HepG2 (cell line): ENCODE measurements at regions not wholly inside any gene's neighbourhood (a gene's known extent, or its start where the extent isn't known, plus 50 kb on each side); places are given as distances from the start of the nearest gene placed in this dataset.

Source experiments
- ATRX ChIP-seq: sonication (generic); formaldehyde crosslinking; IDR thresholded peaks from 2 replicates; pipeline ENCODE4 v1.4.0; 2020; ENCODE audit warnings: missing genetic modification reagents, borderline replicate concordance
- CSRNP2 ChIP-seq: sonication (generic); formaldehyde crosslinking; conservative IDR thresholded peaks from 2 replicates; pipeline ENCODE4 v1.8.0; 2022; ENCODE audit warnings: low read depth, missing genetic modification reagents
- HMG20A ChIP-seq: IDR thresholded peaks from 2 replicates; pipeline ENCODE4 v1.6.1; 2016; ENCODE audit warnings: borderline replicate concordance
- HNF4A ChIP-seq: sonication (generic); formaldehyde crosslinking; IDR thresholded peaks from 2 replicates; pipeline ENCODE4 v1.4.0; 2020; ENCODE audit warnings: missing genetic modification reagents
- HOXA3 ChIP-seq: sonication (generic); formaldehyde crosslinking; IDR thresholded peaks from 2 replicates; pipeline ENCODE4 v1.5.0; 2020; ENCODE audit warnings: missing genetic modification reagents
- ISL2 ChIP-seq: sonication (generic); formaldehyde crosslinking; IDR thresholded peaks from 2 replicates; pipeline ENCODE4 v1.5.0; 2020; ENCODE audit warnings: missing genetic modification reagents
- KDM5B ChIP-seq: sonication (generic); formaldehyde crosslinking; IDR thresholded peaks from 2 replicates; pipeline ENCODE4 v1.4.0; 2020; ENCODE audit warnings: missing genetic modification reagents, mild to moderate bottlenecking, borderline replicate concordance
- LCORL ChIP-seq, 2 experiments: fragments of 450-650 bp in 1 of 2; sonication (generic) in 1 of 2; formaldehyde crosslinking in 1 of 2; IDR thresholded peaks; 2 replicates each; pipeline versions ENCODE4 v1.5.0 to v1.6.1; 2017 to 2020; ENCODE audit warnings: antibody characterized with exemption in 1 of 2, missing genetic modification reagents in 1 of 2
- MEF2D ChIP-seq: sonication (generic); formaldehyde crosslinking; IDR thresholded peaks from 2 replicates; pipeline ENCODE4 v1.5.1; 2020; ENCODE audit warnings: mild to moderate bottlenecking, missing genetic modification reagents
- MIXL1 ChIP-seq: IDR thresholded peaks from 2 replicates; pipeline ENCODE4 v1.6.1; 2016
- NR2F1 ChIP-seq, 2 experiments: fragments of 450-650 bp in 1 of 2; formaldehyde crosslinking in 1 of 2; IDR thresholded peaks; 2 replicates each; pipeline versions ENCODE4 v1.5.0 to v1.6.1; 2016 to 2020; ENCODE audit warnings: mild to moderate bottlenecking in 1 of 2, missing compliant biosample characterization in 1 of 2, missing genetic modification reagents in 1 of 2, moderate library complexity in 1 of 2
- NR3C1 ChIP-seq: sonication (generic); formaldehyde crosslinking; IDR thresholded peaks from 2 replicates; pipeline ENCODE4 v1.4.0; 2020; ENCODE audit warnings: missing genetic modification reagents
- SP5 ChIP-seq: IDR thresholded peaks from 2 replicates; pipeline ENCODE4 v1.6.1; 2016; ENCODE audit warnings: low read depth, borderline replicate concordance
- STAT5B ChIP-seq: sonication (generic); formaldehyde crosslinking; IDR thresholded peaks from 2 replicates; pipeline ENCODE4 v1.4.0; 2020; ENCODE audit warnings: missing genetic modification reagents
- ZNF546 ChIP-seq: sonication (generic); formaldehyde crosslinking; conservative IDR thresholded peaks from 2 replicates; pipeline ENCODE4 v1.8.1; 2023; ENCODE audit warnings: mild to moderate bottlenecking, missing genetic modification reagents
- ZNF562 ChIP-seq: sonication (generic); formaldehyde crosslinking; IDR thresholded peaks from 2 replicates; pipeline ENCODE4 v1.8.0; 2022; ENCODE audit warnings: missing genetic modification reagents, borderline replicate concordance
- ZNF773 ChIP-seq: sonication (generic); formaldehyde crosslinking; IDR thresholded peaks from 2 replicates; pipeline ENCODE4 v1.4.0; 2020; ENCODE audit warnings: missing genetic modification reagents, borderline replicate concordance
- ZNF839 ChIP-seq: sonication (generic); formaldehyde crosslinking; IDR thresholded peaks from 2 replicates; pipeline ENCODE4 v1.4.0; 2020; ENCODE audit warnings: missing genetic modification reagents, mild to moderate bottlenecking, borderline replicate concordance
- TF ChIP-seq, protein P1 (sequence below): IDR thresholded peaks from 2 replicates; pipeline ENCODE4 v1.6.1; 2016; ENCODE audit warnings: low read depth, missing genetic modification reagents, missing compliant biosample characterization
- TF ChIP-seq, protein P2 (sequence below): sonication (generic); formaldehyde crosslinking; IDR thresholded peaks from 2 replicates; pipeline ENCODE4 v1.4.0; 2020; ENCODE audit warnings: missing genetic modification reagents

DNA sequence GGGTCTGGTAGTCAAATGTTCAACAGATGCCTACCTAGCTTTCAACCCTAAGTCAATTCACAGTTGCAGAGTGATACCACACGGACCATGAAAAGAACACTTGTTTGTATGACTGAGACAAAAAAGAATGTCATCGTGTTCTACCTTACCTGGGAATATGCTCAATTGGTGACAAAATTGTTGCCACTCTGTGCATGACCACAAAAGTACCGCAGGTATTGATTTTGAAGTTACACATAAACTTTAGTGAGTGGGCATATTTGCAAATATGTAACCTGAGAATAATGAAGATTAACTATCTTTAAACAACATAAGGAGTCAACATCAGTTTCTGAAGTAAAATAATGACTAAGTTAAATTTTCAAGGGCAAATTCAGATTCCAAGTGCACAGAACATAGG lies 53.4 kb upstream of the SNRPN start (continued):
- TF ChIP-seq, protein P1, sequence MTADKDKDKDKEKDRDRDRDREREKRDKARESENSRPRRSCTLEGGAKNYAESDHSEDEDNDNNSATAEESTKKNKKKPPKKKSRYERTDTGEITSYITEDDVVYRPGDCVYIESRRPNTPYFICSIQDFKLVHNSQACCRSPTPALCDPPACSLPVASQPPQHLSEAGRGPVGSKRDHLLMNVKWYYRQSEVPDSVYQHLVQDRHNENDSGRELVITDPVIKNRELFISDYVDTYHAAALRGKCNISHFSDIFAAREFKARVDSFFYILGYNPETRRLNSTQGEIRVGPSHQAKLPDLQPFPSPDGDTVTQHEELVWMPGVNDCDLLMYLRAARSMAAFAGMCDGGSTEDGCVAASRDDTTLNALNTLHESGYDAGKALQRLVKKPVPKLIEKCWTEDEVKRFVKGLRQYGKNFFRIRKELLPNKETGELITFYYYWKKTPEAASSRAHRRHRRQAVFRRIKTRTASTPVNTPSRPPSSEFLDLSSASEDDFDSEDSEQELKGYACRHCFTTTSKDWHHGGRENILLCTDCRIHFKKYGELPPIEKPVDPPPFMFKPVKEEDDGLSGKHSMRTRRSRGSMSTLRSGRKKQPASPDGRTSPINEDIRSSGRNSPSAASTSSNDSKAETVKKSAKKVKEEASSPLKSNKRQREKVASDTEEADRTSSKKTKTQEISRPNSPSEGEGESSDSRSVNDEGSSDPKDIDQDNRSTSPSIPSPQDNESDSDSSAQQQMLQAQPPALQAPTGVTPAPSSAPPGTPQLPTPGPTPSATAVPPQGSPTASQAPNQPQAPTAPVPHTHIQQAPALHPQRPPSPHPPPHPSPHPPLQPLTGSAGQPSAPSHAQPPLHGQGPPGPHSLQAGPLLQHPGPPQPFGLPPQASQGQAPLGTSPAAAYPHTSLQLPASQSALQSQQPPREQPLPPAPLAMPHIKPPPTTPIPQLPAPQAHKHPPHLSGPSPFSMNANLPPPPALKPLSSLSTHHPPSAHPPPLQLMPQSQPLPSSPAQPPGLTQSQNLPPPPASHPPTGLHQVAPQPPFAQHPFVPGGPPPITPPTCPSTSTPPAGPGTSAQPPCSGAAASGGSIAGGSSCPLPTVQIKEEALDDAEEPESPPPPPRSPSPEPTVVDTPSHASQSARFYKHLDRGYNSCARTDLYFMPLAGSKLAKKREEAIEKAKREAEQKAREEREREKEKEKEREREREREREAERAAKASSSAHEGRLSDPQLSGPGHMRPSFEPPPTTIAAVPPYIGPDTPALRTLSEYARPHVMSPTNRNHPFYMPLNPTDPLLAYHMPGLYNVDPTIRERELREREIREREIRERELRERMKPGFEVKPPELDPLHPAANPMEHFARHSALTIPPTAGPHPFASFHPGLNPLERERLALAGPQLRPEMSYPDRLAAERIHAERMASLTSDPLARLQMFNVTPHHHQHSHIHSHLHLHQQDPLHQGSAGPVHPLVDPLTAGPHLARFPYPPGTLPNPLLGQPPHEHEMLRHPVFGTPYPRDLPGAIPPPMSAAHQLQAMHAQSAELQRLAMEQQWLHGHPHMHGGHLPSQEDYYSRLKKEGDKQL, result peak; percentile 40; the same call in 1 of the 2 replicates
- no peak for TF ChIP-seq KDM5B (CRISPR knock-in tag)
- TF ChIP-seq NR3C1 (CRISPR knock-in tag), result no peak
- peak; percentile 86 for TF ChIP-seq MIXL1 (CRISPR knock-in tag)
- no peak for TF ChIP-seq MEF2D (CRISPR knock-in tag)
- no peak for TF ChIP-seq STAT5B
- TF ChIP-seq HNF4A (CRISPR knock-in tag), result no peak
- no peak for TF ChIP-seq ZNF839 (CRISPR knock-in tag)
- no peak for TF ChIP-seq SP5 (CRISPR knock-in tag)
- TF ChIP-seq NR2F1 (CRISPR knock-in tag; IDR thresholded peaks at IDR 0.05), result no peak
- TF ChIP-seq HOXA3 (CRISPR knock-in tag), result no peak
- TF ChIP-seq ZNF562 (CRISPR knock-in tag), result no peak
- peak; percentile 32; the same call in 1 of the 2 replicates for TF ChIP-seq HMG20A (CRISPR knock-in tag)
- TF ChIP-seq ATRX (CRISPR knock-in tag), result no peak
- no peak for TF ChIP-seq ZNF773 (CRISPR knock-in tag)
- TF ChIP-seq ISL2 (CRISPR knock-in tag), result peak; percentile 64; the same call in 1 of the 2 replicates
- no peak for TF ChIP-seq CSRNP2
- TF ChIP-seq, protein P2, sequence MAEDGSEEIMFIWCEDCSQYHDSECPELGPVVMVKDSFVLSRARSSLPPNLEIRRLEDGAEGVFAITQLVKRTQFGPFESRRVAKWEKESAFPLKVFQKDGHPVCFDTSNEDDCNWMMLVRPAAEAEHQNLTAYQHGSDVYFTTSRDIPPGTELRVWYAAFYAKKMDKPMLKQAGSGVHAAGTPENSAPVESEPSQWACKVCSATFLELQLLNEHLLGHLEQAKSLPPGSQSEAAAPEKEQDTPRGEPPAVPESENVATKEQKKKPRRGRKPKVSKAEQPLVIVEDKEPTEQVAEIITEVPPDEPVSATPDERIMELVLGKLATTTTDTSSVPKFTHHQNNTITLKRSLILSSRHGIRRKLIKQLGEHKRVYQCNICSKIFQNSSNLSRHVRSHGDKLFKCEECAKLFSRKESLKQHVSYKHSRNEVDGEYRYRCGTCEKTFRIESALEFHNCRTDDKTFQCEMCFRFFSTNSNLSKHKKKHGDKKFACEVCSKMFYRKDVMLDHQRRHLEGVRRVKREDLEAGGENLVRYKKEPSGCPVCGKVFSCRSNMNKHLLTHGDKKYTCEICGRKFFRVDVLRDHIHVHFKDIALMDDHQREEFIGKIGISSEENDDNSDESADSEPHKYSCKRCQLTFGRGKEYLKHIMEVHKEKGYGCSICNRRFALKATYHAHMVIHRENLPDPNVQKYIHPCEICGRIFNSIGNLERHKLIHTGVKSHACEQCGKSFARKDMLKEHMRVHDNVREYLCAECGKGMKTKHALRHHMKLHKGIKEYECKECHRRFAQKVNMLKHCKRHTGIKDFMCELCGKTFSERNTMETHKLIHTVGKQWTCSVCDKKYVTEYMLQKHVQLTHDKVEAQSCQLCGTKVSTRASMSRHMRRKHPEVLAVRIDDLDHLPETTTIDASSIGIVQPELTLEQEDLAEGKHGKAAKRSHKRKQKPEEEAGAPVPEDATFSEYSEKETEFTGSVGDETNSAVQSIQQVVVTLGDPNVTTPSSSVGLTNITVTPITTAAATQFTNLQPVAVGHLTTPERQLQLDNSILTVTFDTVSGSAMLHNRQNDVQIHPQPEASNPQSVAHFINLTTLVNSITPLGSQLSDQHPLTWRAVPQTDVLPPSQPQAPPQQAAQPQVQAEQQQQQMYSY, result no peak
- no peak for TF ChIP-seq LCORL (IDR thresholded peaks at IDR 0.05)
- no peak for TF ChIP-seq LCORL (CRISPR knock-in tag; IDR thresholded peaks at IDR 0.05)
- no peak for TF ChIP-seq ZNF546 (CRISPR knock-in tag)
